GM19351 (cell line): ENCODE measurements at regions not wholly inside any gene's neighbourhood (a gene's known extent, or its start where the extent isn't known, plus 50 kb on each side); places are given as distances from the start of the nearest gene placed in this dataset.
"Not testable (repeated sequence)": the region's sequence is repeated elsewhere in the genome, so short reads cannot be mapped to it uniquely, and the experiment has no call there.

Source experiments
- ATAC-seq: cut with Tn5 transposase; IDR thresholded peaks from one replicate; pipeline ENCODE4 v1.9.1; 2021; ENCODE audit warnings: mild to moderate bottlenecking, moderate library complexity; ENCODE audit not compliant: unreplicated experiment

DNA sequence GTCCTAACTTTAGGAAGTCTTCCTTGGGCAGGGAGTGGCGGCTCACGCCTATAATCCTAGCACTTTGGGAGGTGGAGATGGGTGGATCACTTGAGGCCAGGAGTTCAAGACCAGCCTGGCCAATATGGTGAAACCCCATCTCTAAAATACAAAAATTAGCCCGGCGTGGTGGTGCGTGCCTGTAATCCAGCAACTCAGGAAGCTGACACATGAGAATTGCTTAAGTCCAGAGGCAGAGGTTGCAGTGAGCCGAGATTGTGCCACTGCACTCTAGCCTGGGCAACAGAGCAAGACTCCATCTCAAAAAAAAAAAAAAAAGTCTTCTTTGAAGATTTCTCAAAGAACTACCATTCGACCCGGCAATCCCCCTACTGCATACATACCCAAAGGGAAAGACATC lies 50.0 kb upstream of the GPCPD1 start:
- ATAC-seq, result not testable (repeated sequence)
